Panc1 (cell line): ENCODE measurements at regions not wholly inside any gene's neighbourhood (a gene's known extent, or its start where the extent isn't known, plus 50 kb on each side); places are given as distances from the start of the nearest gene placed in this dataset.

Source experiments
- POLR2AphosphoS5 ChIP-seq: IDR thresholded peaks from 2 replicates; pipeline ENCODE4 v1.6.1; 2012; ENCODE audit warnings: mild to moderate bottlenecking, low read depth, low read length, moderate library complexity
- TF ChIP-seq, protein P1 (sequence below): fragments of 450-650 bp; IDR thresholded peaks from 2 replicates; pipeline ENCODE4 v1.5.1; 2017; ENCODE audit warnings: mild to moderate bottlenecking
- TF ChIP-seq, protein P2 (sequence below), 2 experiments: IDR thresholded peaks; 2 replicates each; pipeline ENCODE4 v1.6.1; 2011 to 2012; ENCODE audit warnings: low read depth in 2 of 2, control low read depth in 1 of 2, low read length in 1 of 2, mild to moderate bottlenecking in 1 of 2, moderate library complexity in 1 of 2; ENCODE audit not compliant: insufficient read depth in 1 of 2

DNA sequence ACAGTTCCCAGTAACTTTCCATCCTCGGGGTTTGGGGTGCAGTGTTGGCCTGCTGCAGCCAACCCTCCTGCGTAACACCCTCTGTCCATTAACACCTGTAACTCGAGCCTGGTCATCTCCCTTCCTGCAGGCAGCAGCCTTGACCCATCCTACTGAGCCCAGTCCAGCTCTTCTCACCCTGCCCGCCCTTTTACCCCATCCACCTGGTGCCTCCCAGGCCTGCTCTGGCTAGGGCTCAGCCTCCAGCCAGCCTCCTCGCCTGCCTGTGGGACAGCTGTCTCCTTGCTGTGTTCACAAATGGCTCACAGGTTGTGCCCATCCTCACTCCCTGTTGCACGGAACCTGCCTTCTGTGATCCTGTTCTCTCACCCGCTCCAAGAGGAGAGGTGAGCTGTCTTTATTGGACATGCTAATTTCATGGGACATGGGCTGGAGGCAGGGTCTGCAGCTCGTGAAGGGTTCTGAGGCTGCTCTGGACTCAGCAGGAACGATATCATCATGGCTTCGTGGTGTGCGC, 277.2 kb upstream of the TCERG1L start:
- TF ChIP-seq, protein P1, sequence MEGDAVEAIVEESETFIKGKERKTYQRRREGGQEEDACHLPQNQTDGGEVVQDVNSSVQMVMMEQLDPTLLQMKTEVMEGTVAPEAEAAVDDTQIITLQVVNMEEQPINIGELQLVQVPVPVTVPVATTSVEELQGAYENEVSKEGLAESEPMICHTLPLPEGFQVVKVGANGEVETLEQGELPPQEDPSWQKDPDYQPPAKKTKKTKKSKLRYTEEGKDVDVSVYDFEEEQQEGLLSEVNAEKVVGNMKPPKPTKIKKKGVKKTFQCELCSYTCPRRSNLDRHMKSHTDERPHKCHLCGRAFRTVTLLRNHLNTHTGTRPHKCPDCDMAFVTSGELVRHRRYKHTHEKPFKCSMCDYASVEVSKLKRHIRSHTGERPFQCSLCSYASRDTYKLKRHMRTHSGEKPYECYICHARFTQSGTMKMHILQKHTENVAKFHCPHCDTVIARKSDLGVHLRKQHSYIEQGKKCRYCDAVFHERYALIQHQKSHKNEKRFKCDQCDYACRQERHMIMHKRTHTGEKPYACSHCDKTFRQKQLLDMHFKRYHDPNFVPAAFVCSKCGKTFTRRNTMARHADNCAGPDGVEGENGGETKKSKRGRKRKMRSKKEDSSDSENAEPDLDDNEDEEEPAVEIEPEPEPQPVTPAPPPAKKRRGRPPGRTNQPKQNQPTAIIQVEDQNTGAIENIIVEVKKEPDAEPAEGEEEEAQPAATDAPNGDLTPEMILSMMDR = no peak
- no peak for TF ChIP-seq POLR2AphosphoS5
- TF ChIP-seq, protein P2, sequence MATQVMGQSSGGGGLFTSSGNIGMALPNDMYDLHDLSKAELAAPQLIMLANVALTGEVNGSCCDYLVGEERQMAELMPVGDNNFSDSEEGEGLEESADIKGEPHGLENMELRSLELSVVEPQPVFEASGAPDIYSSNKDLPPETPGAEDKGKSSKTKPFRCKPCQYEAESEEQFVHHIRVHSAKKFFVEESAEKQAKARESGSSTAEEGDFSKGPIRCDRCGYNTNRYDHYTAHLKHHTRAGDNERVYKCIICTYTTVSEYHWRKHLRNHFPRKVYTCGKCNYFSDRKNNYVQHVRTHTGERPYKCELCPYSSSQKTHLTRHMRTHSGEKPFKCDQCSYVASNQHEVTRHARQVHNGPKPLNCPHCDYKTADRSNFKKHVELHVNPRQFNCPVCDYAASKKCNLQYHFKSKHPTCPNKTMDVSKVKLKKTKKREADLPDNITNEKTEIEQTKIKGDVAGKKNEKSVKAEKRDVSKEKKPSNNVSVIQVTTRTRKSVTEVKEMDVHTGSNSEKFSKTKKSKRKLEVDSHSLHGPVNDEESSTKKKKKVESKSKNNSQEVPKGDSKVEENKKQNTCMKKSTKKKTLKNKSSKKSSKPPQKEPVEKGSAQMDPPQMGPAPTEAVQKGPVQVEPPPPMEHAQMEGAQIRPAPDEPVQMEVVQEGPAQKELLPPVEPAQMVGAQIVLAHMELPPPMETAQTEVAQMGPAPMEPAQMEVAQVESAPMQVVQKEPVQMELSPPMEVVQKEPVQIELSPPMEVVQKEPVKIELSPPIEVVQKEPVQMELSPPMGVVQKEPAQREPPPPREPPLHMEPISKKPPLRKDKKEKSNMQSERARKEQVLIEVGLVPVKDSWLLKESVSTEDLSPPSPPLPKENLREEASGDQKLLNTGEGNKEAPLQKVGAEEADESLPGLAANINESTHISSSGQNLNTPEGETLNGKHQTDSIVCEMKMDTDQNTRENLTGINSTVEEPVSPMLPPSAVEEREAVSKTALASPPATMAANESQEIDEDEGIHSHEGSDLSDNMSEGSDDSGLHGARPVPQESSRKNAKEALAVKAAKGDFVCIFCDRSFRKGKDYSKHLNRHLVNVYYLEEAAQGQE (IDR thresholded peaks at IDR 0.05; ENCODE audit: insufficient read depth in 1 of 2, low read depth in 2 of 2, low read length in 1 of 2) = no peak
